Stimulated activated CD4-positive, alpha-beta T cell treated with anti-CD3 and anti-CD28 coated beads, TNF-alpha, amount 100 ng/mL, for 4 hours (primary cell): ENCODE measurements at regions not wholly inside any gene's neighbourhood (a gene's known extent, or its start where the extent isn't known, plus 50 kb on each side); places are given as distances from the start of the nearest gene placed in this dataset.
"Not testable (repeated sequence)": the region's sequence is repeated elsewhere in the genome, so short reads cannot be mapped to it uniquely, and the experiment has no call there.

Source experiments
- DNase-seq, 3 experiments: peaks; one replicate each; pipeline ENCODE4 v3.0.0-alpha.2; 2020; ENCODE audit warnings: low read depth in 3 of 3

- DNase-seq, result no peak
These were observed 79.4 kb upstream of the VEPH1 start for GRCh38 chr3:157582637-157582973.

- not testable (repeated sequence) for DNase-seq
These were observed 78.9 kb upstream of the VEPH1 start for GRCh38 chr3:157581956-157582636.

GRCh38 chr3:157581371-157581770 lies 78.2 kb upstream of the VEPH1 start:
- DNase-seq, result no peak

GRCh38 chr3:157578181-157578580 lies 75.0 kb upstream of the VEPH1 start:
- DNase-seq, result no peak

- no peak for DNase-seq
These were observed 71.3 kb upstream of the VEPH1 start for GRCh38 chr3:157574531-157574930.

- no peak for DNase-seq
These were observed 70.7 kb upstream of the VEPH1 start for GRCh38 chr3:157573780-157574378.

GRCh38 chr3:157573281-157573680 lies 70.1 kb upstream of the VEPH1 start:
- DNase-seq, result no peak

- no peak for DNase-seq
These were observed 69.5 kb upstream of the VEPH1 start for GRCh38 chr3:157572559-157573270.

GRCh38 chr3:157566596-157566995 lies 63.4 kb upstream of the VEPH1 start:
- DNase-seq, result no peak

GRCh38 chr3:157559401-157559800 lies 56.2 kb upstream of the VEPH1 start:
- DNase-seq, result no peak
